ENCODE measurements at regions not wholly inside any gene's neighbourhood (a gene's known extent, or its start where the extent isn't known, plus 50 kb on each side); places are given as distances from the start of the nearest gene placed in this dataset.

DNA sequence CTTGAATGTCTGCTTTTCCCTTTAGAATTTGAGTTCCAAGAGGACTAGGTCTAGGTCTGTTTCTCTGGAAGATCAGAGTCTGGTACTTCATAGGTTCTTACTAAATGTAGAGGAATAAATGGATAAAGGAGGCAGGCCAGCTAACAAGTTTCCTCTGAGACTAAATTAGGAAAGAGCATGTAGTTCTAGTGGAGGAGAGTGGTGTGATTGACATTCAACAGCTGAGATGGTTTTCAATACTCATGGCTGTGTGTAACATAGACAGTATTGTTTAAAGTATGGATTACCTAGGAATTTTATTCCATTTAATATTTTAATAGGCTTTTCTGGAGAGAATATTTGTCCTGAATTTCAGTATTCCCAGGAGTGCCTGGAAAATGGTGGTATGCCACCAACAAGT lies 364.7 kb downstream of the METTL15 start:
- TF ChIP-seq, protein P1, sequence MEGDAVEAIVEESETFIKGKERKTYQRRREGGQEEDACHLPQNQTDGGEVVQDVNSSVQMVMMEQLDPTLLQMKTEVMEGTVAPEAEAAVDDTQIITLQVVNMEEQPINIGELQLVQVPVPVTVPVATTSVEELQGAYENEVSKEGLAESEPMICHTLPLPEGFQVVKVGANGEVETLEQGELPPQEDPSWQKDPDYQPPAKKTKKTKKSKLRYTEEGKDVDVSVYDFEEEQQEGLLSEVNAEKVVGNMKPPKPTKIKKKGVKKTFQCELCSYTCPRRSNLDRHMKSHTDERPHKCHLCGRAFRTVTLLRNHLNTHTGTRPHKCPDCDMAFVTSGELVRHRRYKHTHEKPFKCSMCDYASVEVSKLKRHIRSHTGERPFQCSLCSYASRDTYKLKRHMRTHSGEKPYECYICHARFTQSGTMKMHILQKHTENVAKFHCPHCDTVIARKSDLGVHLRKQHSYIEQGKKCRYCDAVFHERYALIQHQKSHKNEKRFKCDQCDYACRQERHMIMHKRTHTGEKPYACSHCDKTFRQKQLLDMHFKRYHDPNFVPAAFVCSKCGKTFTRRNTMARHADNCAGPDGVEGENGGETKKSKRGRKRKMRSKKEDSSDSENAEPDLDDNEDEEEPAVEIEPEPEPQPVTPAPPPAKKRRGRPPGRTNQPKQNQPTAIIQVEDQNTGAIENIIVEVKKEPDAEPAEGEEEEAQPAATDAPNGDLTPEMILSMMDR (IDR thresholded peaks at IDR 0.05; ENCODE audit: poor library complexity, severe bottlenecking), result no peak
- Histone ChIP-seq H3K4me3 (ENCODE audit: severe bottlenecking) (no peak overlapping the region), H3K27ac (ENCODE audit: poor library complexity, severe bottlenecking) (no peak overlapping the region), H3K27me3 (ENCODE audit: insufficient read depth, poor library complexity, severe bottlenecking) (no peaks in the 10 kb centered on the region), H3K9me3 (ENCODE audit: severe bottlenecking) (no peaks in the 10 kb centered on the region), H3K36me3 (ENCODE audit: low read depth) (no peaks in the 10 kb centered on the region), H3K4me1 (ENCODE audit: insufficient read depth, poor library complexity, severe bottlenecking) (no peaks in the 10 kb centered on the region)
- no peak for ATAC-seq (ENCODE audit: low read depth)
- no peak for DNase-seq (ENCODE audit: low spot score)

DNA sequence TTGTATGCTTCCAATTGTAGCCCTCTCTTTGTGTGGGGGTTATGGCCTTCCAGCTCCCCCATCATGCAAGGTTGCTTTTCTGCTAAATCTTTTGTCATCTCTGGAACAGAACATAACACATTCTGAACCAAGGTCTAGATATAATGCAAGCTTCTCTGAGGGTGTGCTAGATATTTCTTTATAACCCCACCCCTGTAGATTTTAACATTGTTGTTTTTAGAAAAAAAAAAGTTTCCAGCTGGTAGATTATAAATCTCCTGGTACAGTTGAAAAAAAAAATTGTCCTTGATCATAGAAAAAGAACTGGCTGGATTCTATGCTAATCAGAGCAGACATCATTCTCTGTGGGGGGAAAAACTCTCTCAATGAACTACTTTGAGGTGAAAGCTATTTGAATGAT lies 363.3 kb downstream of the METTL15 start:
- no peak overlapping the region for H3K4me3 ChIP-seq (ENCODE audit: severe bottlenecking)
- DNase-seq (ENCODE audit: low spot score) (no peak), ATAC-seq (ENCODE audit: low read depth) (no peak)
- H3K27me3 ChIP-seq (ENCODE audit: insufficient read depth, poor library complexity, severe bottlenecking), result no peaks in the 10 kb centered on the region
- H3K4me1 ChIP-seq (ENCODE audit: insufficient read depth, poor library complexity, severe bottlenecking), result no peaks in the 10 kb centered on the region
- H3K27ac ChIP-seq (ENCODE audit: poor library complexity, severe bottlenecking), result no peak overlapping the region
- TF ChIP-seq, protein P1 (IDR thresholded peaks at IDR 0.05; ENCODE audit: poor library complexity, severe bottlenecking), result no peak
- H3K36me3 ChIP-seq (ENCODE audit: low read depth), result no peaks in the 10 kb centered on the region
- H3K9me3 ChIP-seq (ENCODE audit: severe bottlenecking), result no peaks in the 10 kb centered on the region

DNA sequence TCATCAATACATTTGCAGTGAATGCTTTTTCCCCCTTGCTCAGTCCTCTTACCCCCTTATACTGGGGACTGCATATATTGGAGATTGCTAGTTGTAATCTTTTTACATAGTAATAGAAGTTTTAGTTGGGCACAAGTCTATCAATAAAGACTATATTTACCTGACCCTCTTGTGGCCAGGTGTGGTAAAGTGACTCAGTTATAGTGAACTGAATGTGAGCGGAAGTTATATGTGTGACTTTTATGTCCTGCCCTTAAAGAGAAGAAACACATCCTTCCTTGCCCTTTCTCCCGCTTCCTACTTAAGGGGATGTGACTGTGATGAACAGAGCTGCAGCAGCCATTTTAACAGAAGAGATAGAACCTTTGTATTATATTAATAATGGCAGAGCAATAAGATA lies 362.0 kb downstream of the METTL15 start:
- Histone ChIP-seq H3K9me3 (ENCODE audit: severe bottlenecking) (no peaks in the 10 kb centered on the region), H3K4me3 (ENCODE audit: severe bottlenecking) (no peak overlapping the region), H3K27ac (ENCODE audit: poor library complexity, severe bottlenecking) (no peak overlapping the region), H3K27me3 (ENCODE audit: insufficient read depth, poor library complexity, severe bottlenecking) (no peaks in the 10 kb centered on the region), H3K36me3 (ENCODE audit: low read depth) (no peaks in the 10 kb centered on the region), H3K4me1 (ENCODE audit: insufficient read depth, poor library complexity, severe bottlenecking) (no peaks in the 10 kb centered on the region)
- ATAC-seq (ENCODE audit: low read depth), result no peak
- DNase-seq (ENCODE audit: low spot score), result no peak
- TF ChIP-seq, protein P1 (IDR thresholded peaks at IDR 0.05; ENCODE audit: poor library complexity, severe bottlenecking), result no peak

DNA sequence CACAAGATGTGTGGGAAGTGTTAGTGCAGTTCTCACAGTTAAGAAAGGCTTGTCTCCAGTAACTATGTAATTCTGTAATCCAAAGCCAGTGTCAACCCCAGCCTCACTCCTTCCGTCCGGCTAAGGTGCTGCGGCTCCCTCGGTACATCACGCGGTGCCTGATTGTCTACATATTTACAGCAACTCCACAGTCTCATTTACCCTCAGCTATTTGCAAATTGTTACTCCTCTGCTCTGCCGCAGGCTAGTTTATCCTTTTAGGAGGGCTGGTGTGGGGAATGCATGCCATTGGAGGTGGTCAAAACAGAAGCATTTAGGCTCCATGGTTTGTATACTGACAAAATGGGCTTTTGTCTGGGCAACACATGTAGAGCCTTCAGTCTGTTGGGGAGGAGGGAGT lies 358.3 kb downstream of the METTL15 start:
- no peak overlapping the region for H3K27ac ChIP-seq (ENCODE audit: poor library complexity, severe bottlenecking)
- no peaks in the 10 kb centered on the region for H3K36me3 ChIP-seq (ENCODE audit: low read depth)
- H3K9me3 ChIP-seq (ENCODE audit: severe bottlenecking), result no peaks in the 10 kb centered on the region
- ATAC-seq (ENCODE audit: low read depth) (no peak), DNase-seq (ENCODE audit: low spot score) (no peak)
- TF ChIP-seq, protein P1 (IDR thresholded peaks at IDR 0.05; ENCODE audit: poor library complexity, severe bottlenecking), result no peak
- peaks cover under 1% of the 10 kb centered on the region for H3K4me1 ChIP-seq (ENCODE audit: insufficient read depth, poor library complexity, severe bottlenecking)
- no peaks in the 10 kb centered on the region for H3K27me3 ChIP-seq (ENCODE audit: insufficient read depth, poor library complexity, severe bottlenecking)
- H3K4me3 ChIP-seq (ENCODE audit: severe bottlenecking), result no peak overlapping the region

DNA sequence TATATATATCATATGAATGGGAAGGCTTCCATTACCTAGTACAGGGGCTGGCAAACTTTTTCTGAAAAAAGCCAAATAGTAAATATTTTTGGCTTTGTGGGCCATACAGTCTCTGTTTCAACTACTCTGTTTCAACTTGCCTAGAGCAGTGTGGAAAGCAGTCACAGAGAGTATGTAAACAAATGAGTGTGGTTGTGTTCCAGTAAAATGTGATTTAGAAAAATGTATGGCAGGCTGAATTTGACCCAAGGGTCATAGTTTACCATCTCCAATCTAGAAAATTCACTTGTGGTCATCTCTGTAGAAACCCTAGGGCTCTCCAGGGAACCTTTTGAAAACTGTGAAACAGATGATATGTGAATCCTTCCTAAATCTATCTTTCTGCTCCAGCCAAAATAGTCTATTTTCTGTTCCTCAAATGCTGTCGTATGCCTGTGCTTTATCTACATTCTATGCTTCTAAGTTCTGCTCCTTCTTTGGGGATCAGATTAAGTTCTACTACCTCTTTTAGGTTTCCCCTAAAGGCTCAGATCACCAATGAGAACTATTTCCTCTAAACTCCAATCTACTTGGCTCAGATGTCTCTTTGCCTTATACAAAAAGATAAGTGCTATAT lies 356.2 kb downstream of the METTL15 start:
- DNase-seq (ENCODE audit: low spot score) (no peak), ATAC-seq (ENCODE audit: low read depth) (no peak)
- H3K27ac ChIP-seq (ENCODE audit: poor library complexity, severe bottlenecking), result no peak overlapping the region
- no peak overlapping the region for H3K4me3 ChIP-seq (ENCODE audit: severe bottlenecking)
- no peaks in the 10 kb centered on the region for H3K27me3 ChIP-seq (ENCODE audit: insufficient read depth, poor library complexity, severe bottlenecking)
- no peaks in the 10 kb centered on the region for H3K9me3 ChIP-seq (ENCODE audit: severe bottlenecking)
- H3K36me3 ChIP-seq (ENCODE audit: low read depth), result no peaks in the 10 kb centered on the region
- peaks cover 9% of the 10 kb centered on the region for H3K4me1 ChIP-seq (ENCODE audit: insufficient read depth, poor library complexity, severe bottlenecking)
- TF ChIP-seq, protein P1 (IDR thresholded peaks at IDR 0.05; ENCODE audit: poor library complexity, severe bottlenecking), result no peak

Measured in RWPE2 (cell line).